ENCODE measurements at regions not wholly inside any gene's neighbourhood (a gene's known extent, or its start where the extent isn't known, plus 50 kb on each side); places are given as distances from the start of the nearest gene placed in this dataset.

- ChIA-PET POLR2A (no interaction called here), CTCF (interaction anchor here (1.8 kb wide), 1 partner anchor 14 kb away, joined by 8 read pairs; no protein-coding TSS in a partner anchor)
- no peak for TF ChIP-seq CTCF (IDR thresholded peaks at IDR 0.05; ENCODE audit: control extremely low read depth, extremely low read depth, low read depth, missing control alignments)
- no peak for DNase-seq (ENCODE audit: extremely low spot score)
These were observed 141.1 kb upstream of the AGR3 start for GRCh38 chr7:17022920-17023319.

DNA sequence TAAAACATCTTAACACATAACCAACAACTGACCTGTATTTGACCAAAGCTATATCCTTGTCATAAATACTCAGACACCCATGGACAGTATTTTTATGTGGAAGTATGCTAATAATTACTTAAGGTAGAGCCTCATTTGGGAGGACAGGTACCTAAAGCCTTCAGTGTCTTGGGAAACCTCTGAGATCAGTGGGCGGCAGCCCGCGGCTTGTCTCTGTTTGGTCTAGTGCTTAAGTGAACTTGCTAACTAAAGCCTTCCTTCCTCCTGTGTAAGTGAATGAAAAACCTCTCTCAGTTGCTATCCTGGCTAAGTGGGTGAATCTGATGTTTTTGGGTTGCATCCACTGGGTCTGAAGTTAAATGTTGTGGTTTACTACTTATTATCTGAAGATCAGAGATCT is 144.5 kb upstream of the AGR3 start:
- POLR2A ChIA-PET: no interaction called here
- no peak for DNase-seq (ENCODE audit: extremely low spot score)
- TF ChIP-seq CTCF (IDR thresholded peaks at IDR 0.05; ENCODE audit: control extremely low read depth, extremely low read depth, low read depth, missing control alignments): no peak
- CTCF ChIA-PET: no interaction called here

- ChIA-PET CTCF (interaction anchor here (2.4 to 3.1 kb wide), 2 partner anchors 11 to 18 kb away, joined by 6 to 11 read pairs; no protein-coding TSS in a partner anchor), POLR2A (no interaction called here)
- no peak for DNase-seq (ENCODE audit: extremely low spot score)
- no peak for TF ChIP-seq CTCF (IDR thresholded peaks at IDR 0.05; ENCODE audit: control extremely low read depth, extremely low read depth, low read depth, missing control alignments)
These were observed 145.5 kb upstream of the AGR3 start for GRCh38 chr7:17027143-17027788.

GRCh38 chr7:17027789-17028152 is 146.0 kb upstream of the AGR3 start:
- no peak for DNase-seq (ENCODE audit: extremely low spot score)
- CTCF ChIA-PET: interaction anchor here (0.7 to 3.1 kb wide), 4 partner anchors 10 to 19 kb away, joined by 3 to 11 read pairs (median 4); no protein-coding TSS in a partner anchor
- POLR2A ChIA-PET: no interaction called here
- TF ChIP-seq CTCF (IDR thresholded peaks at IDR 0.05; ENCODE audit: control extremely low read depth, extremely low read depth, low read depth, missing control alignments): no peak

DNA sequence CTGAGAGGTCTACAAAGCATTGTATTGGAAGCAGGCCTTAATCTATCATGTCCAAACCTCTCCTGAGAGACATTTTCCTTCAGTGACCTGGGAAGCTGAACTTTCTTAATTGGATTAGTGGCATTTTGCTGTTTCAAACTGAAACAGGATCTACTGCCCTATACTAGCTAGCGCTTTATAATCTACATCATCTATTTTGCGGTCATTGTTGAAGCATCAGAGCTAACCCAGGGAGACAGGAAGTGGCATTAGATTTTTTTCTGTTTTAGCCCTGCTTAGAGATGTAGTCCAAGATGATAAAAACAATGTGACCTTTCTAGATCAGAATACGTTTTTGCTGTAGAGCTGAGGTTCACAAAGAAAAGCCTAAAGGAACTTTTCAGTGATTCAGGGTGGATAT is 147.4 kb upstream of the AGR3 start:
- ChIA-PET POLR2A (no interaction called here), CTCF (interaction anchor here (0.7 to 3.1 kb wide), 7 partner anchors 10 to 46 kb away, joined by 3 to 11 read pairs (median 3); no protein-coding TSS in a partner anchor)
- no peak for DNase-seq (ENCODE audit: extremely low spot score)
- no peak for TF ChIP-seq CTCF (IDR thresholded peaks at IDR 0.05; ENCODE audit: control extremely low read depth, extremely low read depth, low read depth, missing control alignments)

DNA sequence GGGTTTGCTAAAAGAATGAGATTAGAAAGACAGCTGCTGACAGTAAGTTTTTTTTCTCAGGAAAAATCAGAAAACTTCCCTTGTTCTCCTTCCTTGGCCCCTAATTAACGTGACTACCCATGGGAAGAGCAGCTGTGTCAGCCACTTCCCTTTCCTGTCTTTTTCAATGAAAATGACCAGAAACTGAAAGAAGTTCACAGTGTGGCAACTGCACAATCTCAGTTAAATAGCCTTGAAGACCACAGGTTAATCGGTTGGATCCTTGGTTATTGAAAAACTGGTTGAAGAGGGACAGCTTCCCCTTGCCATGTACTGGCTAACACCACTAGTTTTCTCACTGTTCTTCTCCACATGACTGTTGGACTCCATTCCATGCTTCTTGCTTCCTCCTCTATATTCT is 148.8 kb upstream of the AGR3 start:
- ChIA-PET POLR2A (no interaction called here), CTCF (interaction anchor here (1.1 to 2.2 kb wide), 5 partner anchors 11 to 49 kb away, joined by 3 to 8 read pairs (median 3); no protein-coding TSS in a partner anchor)
- no peak for DNase-seq (ENCODE audit: extremely low spot score)
- TF ChIP-seq CTCF (IDR thresholded peaks at IDR 0.05; ENCODE audit: control extremely low read depth, extremely low read depth, low read depth, missing control alignments): no peak
